ENCODE measurements at regions not wholly inside any gene's neighbourhood (a gene's known extent, or its start where the extent isn't known, plus 50 kb on each side); places are given as distances from the start of the nearest gene placed in this dataset.
"Not testable (repeated sequence)": the region's sequence is repeated elsewhere in the genome, so short reads cannot be mapped to it uniquely, and the experiment has no call there.

GRCh38 chr12:131644481-131644880, 66.4 kb upstream of the SFSWAP start:
- DNase-seq (ENCODE audit: low read depth in 2 of 2), result no peak

GRCh38 chr12:131644917-131645316, 66.0 kb upstream of the SFSWAP start:
- not testable (repeated sequence) for DNase-seq (ENCODE audit: low read depth in 2 of 2)

- DNase-seq (ENCODE audit: low read depth in 2 of 2), result not testable (repeated sequence)
Observed at GRCh38 chr12:131645557-131645956, 65.3 kb upstream of the SFSWAP start.

GRCh38 chr12:131646444-131646843, 64.4 kb upstream of the SFSWAP start:
- DNase-seq (ENCODE audit: low read depth in 2 of 2), result not testable (repeated sequence)

- DNase-seq (ENCODE audit: low read depth in 2 of 2), result no peak
Observed at GRCh38 chr12:131647667-131648066, 63.2 kb upstream of the SFSWAP start.

- not testable (repeated sequence) for DNase-seq (ENCODE audit: low read depth in 2 of 2)
Observed at GRCh38 chr12:131655469-131656174, 55.3 kb upstream of the SFSWAP start.

- DNase-seq (ENCODE audit: low read depth in 2 of 2), result not testable (repeated sequence)
Observed at GRCh38 chr12:131656796-131657195, 54.1 kb upstream of the SFSWAP start.

GRCh38 chr12:131658605-131659004, 52.3 kb upstream of the SFSWAP start:
- DNase-seq (ENCODE audit: low read depth in 2 of 2), result not testable (repeated sequence)

GRCh38 chr12:131659484-131659883, 51.4 kb upstream of the SFSWAP start:
- not testable (repeated sequence) for DNase-seq (ENCODE audit: low read depth in 2 of 2)

GRCh38 chr12:131659976-131660375, 50.9 kb upstream of the SFSWAP start:
- not testable (repeated sequence) for DNase-seq (ENCODE audit: low read depth in 2 of 2)

- not testable (repeated sequence) for DNase-seq (ENCODE audit: low read depth in 2 of 2)
Observed at GRCh38 chr12:131660401-131660800, 50.5 kb upstream of the SFSWAP start.

Data from activated CD4-positive, alpha-beta T cell treated with anti-CD3 and anti-CD28 coated beads for 24 hours (primary cell).